Caco-2 (cell line): ENCODE measurements at regions not wholly inside any gene's neighbourhood (a gene's known extent, or its start where the extent isn't known, plus 50 kb on each side); places are given as distances from the start of the nearest gene placed in this dataset.

ENCODE experiments used
- BruUV-seq: library from RNA; stranded (reverse); fragments of 400-500 nt; replicated peaks from 2 replicates; lab custom pipeline; 2021; lab: Mats Ljungman, UMichigan
- CTCF ChIA-PET: fragments of 300-600 bp; sonication (Branson Sonifier 250); formaldehyde crosslinking; loops from one replicate; lab custom pipeline; 2022; ENCODE audit warnings: antibody characterized with exemption; lab: Charles Lee
- POLR2A ChIA-PET: fragments of 300-600 bp; sonication (Branson Sonifier 250); formaldehyde crosslinking; loops from one replicate; lab custom pipeline; 2022; ENCODE audit warnings: antibody characterized with exemption; lab: Charles Lee
- DNase-seq, 2 experiments: peaks; one replicate each; pipeline versions ENCODE4 v3.0.0 to v3.0.0-alpha.2; 2020 to 2022
- H3K27me3 ChIP-seq: replicated peaks from 2 replicates; pipeline ENCODE4 v1.6.0; 2011; ENCODE audit warnings: low read length; ENCODE audit not compliant: control insufficient read depth, insufficient read depth
- H3K36me3 ChIP-seq: 2 replicates; pipeline ENCODE4 v1.5.1; 2011; ENCODE audit warnings: low read length; ENCODE audit not compliant: control insufficient read depth, insufficient read depth
- H3K4me1 ChIP-seq: fragments of 250-450 bp; sonication (Bioruptor Pico); 2 replicates; pipeline ENCODE4 v1.5.1; 2020; ENCODE audit warnings: mild to moderate bottlenecking
- H3K4me3 ChIP-seq: 2 replicates; pipeline ENCODE4 v1.5.1; 2011; ENCODE audit warnings: low read depth, mild to moderate bottlenecking, control low read depth, low read length
- H3K9me3 ChIP-seq: fragments of 250-450 bp; sonication (Bioruptor Pico); 2 replicates; pipeline ENCODE4 v1.5.1; 2020; ENCODE audit warnings: mild to moderate bottlenecking, moderate library complexity
- H3K27ac Mint-ChIP-seq: one replicate; pipeline ENCODE4 v1.8.0; 2022; ENCODE audit warnings: mixed read lengths; ENCODE audit not compliant: unreplicated experiment
- H3K27me3 Mint-ChIP-seq: one replicate; pipeline ENCODE4 v1.8.0; 2022; ENCODE audit warnings: mixed read lengths; ENCODE audit not compliant: insufficient read depth, unreplicated experiment
- H3K36me3 Mint-ChIP-seq: one replicate; pipeline ENCODE4 v1.8.0; 2022; ENCODE audit warnings: mild to moderate bottlenecking, mixed read lengths; ENCODE audit not compliant: insufficient read depth, unreplicated experiment
- H3K4me1 Mint-ChIP-seq: one replicate; pipeline ENCODE4 v1.8.0; 2022; ENCODE audit warnings: low read depth, mixed read lengths; ENCODE audit not compliant: unreplicated experiment
- H3K4me3 Mint-ChIP-seq: one replicate; pipeline ENCODE4 v1.8.0; 2022; ENCODE audit warnings: mild to moderate bottlenecking, moderate library complexity, mixed read lengths; ENCODE audit not compliant: unreplicated experiment
- H3K9me3 Mint-ChIP-seq: one replicate; pipeline ENCODE4 v1.8.0; 2022; ENCODE audit warnings: mixed read lengths; ENCODE audit not compliant: unreplicated experiment
- CTCF ChIP-seq, 2 experiments: fragments of 200-600 bp in 1 of 2; IDR thresholded peaks; 1 replicate in 1 of 2; 2 replicates in 1 of 2; pipeline versions ENCODE4 v1.5.1 to v1.8.0; 2011 to 2022; ENCODE audit warnings: antibody characterized with exemption in 1 of 2, control low read depth in 1 of 2, inconsistent platforms in 1 of 2, low read depth in 1 of 2, low read length in 1 of 2, mild to moderate bottlenecking in 1 of 2, moderate library complexity in 1 of 2; ENCODE audit not compliant: insufficient read depth in 1 of 2, severe bottlenecking in 1 of 2, unreplicated experiment in 1 of 2
- intact Hi-C: fragments of 100-400 bp; cut with micrococcal nuclease; formaldehyde crosslinking; loops from one replicate; pipeline ENCODE4 v1.10.0; 2022; ENCODE audit not compliant: unreplicated experiment

DNA sequence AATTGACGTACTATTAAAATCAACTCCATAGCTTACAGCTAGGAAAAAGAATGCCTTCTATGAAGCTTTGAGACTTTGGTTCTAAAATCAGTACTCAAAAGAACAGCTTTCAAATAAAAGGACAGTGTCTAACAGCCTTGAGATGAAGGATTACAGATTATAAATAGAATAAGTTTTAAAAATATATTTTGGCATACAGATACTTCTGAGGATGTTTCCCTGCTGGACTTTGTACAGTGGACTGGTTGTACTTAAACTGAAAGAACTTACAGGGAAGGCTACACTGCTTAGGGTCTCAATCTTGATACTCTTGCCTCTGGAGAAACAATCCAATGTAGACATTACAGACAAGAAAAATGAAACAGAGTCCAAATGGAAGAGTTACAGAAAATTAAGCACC, 452.7 kb downstream of the CETN3 start:
- no peak overlapping the region for H3K4me3 Mint-ChIP-seq
- H3K27ac Mint-ChIP-seq = no peak overlapping the region
- no peak for TF ChIP-seq CTCF (IDR thresholded peaks at IDR 0.05; ENCODE audit: insufficient read depth in 1 of 2, low read depth in 1 of 2, low read length in 1 of 2, severe bottlenecking in 1 of 2, unreplicated experiment in 1 of 2)
- Histone ChIP-seq H3K4me1 (no peaks in the 10 kb centered on the region), H3K27me3 (no peaks in the 10 kb centered on the region), H3K4me3 (no peak overlapping the region), H3K9me3 (no peaks in the 10 kb centered on the region), H3K36me3 (no peaks in the 10 kb centered on the region)
- no peaks in the 10 kb centered on the region for H3K4me1 Mint-ChIP-seq
- no peak for DNase-seq
- BruUV-seq = no TSS peak
- H3K9me3 Mint-ChIP-seq = no peaks in the 10 kb centered on the region
- H3K27me3 Mint-ChIP-seq = no peaks in the 10 kb centered on the region
- no peaks in the 10 kb centered on the region for H3K36me3 Mint-ChIP-seq
- CTCF ChIA-PET = no interaction called here
- intact Hi-C loops = no loop called here
- POLR2A ChIA-PET = no interaction called here

- Histone ChIP-seq H3K4me1 (no peaks in the 10 kb centered on the region), H3K36me3 (no peaks in the 10 kb centered on the region), H3K9me3 (no peaks in the 10 kb centered on the region), H3K27me3 (no peaks in the 10 kb centered on the region), H3K4me3 (no peak overlapping the region)
- no peak overlapping the region for H3K27ac Mint-ChIP-seq
- ChIA-PET CTCF (no interaction called here), POLR2A (no interaction called here)
- H3K27me3 Mint-ChIP-seq = no peaks in the 10 kb centered on the region
- H3K4me3 Mint-ChIP-seq = no peak overlapping the region
- DNase-seq = no peak
- no TSS peak for BruUV-seq
- H3K4me1 Mint-ChIP-seq = no peaks in the 10 kb centered on the region
- H3K9me3 Mint-ChIP-seq = no peaks in the 10 kb centered on the region
- intact Hi-C loops = no loop called here
- TF ChIP-seq CTCF (IDR thresholded peaks at IDR 0.05; ENCODE audit: insufficient read depth in 1 of 2, low read depth in 1 of 2, low read length in 1 of 2, severe bottlenecking in 1 of 2, unreplicated experiment in 1 of 2) = no peak
- no peaks in the 10 kb centered on the region for H3K36me3 Mint-ChIP-seq
Observed at GRCh38 chr5:89954916-89955315, 454.6 kb downstream of the CETN3 start.

GRCh38 chr5:89951876-89952275, 457.7 kb downstream of the CETN3 start:
- no peaks in the 10 kb centered on the region for H3K36me3 Mint-ChIP-seq
- Histone ChIP-seq H3K9me3 (no peaks in the 10 kb centered on the region), H3K27me3 (no peaks in the 10 kb centered on the region), H3K4me3 (no peak overlapping the region), H3K4me1 (no peaks in the 10 kb centered on the region), H3K36me3 (no peaks in the 10 kb centered on the region)
- no peak for TF ChIP-seq CTCF (IDR thresholded peaks at IDR 0.05; ENCODE audit: insufficient read depth in 1 of 2, low read depth in 1 of 2, low read length in 1 of 2, severe bottlenecking in 1 of 2, unreplicated experiment in 1 of 2)
- no peaks in the 10 kb centered on the region for H3K4me1 Mint-ChIP-seq
- H3K4me3 Mint-ChIP-seq = no peak overlapping the region
- H3K9me3 Mint-ChIP-seq = peaks cover 11% of the 10 kb centered on the region
- BruUV-seq = no TSS peak
- DNase-seq = peak in 1 of 2 experiments; percentile 26
- no peaks in the 10 kb centered on the region for H3K27me3 Mint-ChIP-seq
- ChIA-PET POLR2A (no interaction called here), CTCF (no interaction called here)
- H3K27ac Mint-ChIP-seq = no peak overlapping the region
- intact Hi-C loops = no loop called here
